ENCODE measurements at regions not wholly inside any gene's neighbourhood (a gene's known extent, or its start where the extent isn't known, plus 50 kb on each side); places are given as distances from the start of the nearest gene placed in this dataset.
A peak's percentile ranks its signal among the peaks of the same experiment; 100 is the strongest.

DNA sequence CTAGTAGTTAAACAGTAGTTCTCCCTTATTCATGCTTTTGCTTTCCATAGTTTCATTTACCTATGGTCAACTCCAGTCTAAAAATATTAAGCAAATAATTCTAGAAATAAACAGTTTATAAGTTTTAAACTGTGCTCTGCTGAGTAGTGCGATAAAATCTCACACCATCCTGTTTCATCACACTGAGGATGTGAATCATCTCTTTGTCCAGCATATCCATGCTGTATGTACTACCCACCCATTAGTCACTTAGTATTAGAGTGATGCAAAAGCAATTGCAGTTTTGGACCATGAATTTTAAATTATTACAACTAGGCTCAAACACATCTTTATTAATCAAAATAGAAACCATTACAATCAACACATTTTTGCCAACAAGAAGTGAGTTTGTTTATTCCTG, 187.4 kb downstream of the TEX13C start:
- H3K4me1 ChIP-seq (ENCODE audit: low read length) = no peaks in the 10 kb centered on the region
- no peak overlapping the region for H3K4me2 ChIP-seq (ENCODE audit: low read depth, low read length, poor library complexity, severe bottlenecking)
- no peak overlapping the region for H3K27ac ChIP-seq (ENCODE audit: low read length)
- H3K79me2 ChIP-seq (ENCODE audit: low read length) = no peaks in the 10 kb centered on the region
- H3K27me3 ChIP-seq (ENCODE audit: low read length) = no peaks in the 10 kb centered on the region
- no peaks in the 10 kb centered on the region for H3K9me3 ChIP-seq (ENCODE audit: low read length)
- H3K4me3 ChIP-seq (ENCODE audit: low read length) = no peak overlapping the region
- DNase-seq = no peak
- no peaks in the 10 kb centered on the region for H3K36me3 ChIP-seq (ENCODE audit: insufficient read depth, low read length)
- H3K9me2 ChIP-seq (replicated peaks; ENCODE audit: insufficient read depth, low read length) = no peaks in the 10 kb centered on the region
- H3K9ac ChIP-seq (ENCODE audit: low read length) = no peak overlapping the region
- H2AFZ ChIP-seq (ENCODE audit: low read length) = no peak overlapping the region
- H4K20me1 ChIP-seq (ENCODE audit: insufficient read depth, low read depth, low read length) = no peaks in the 10 kb centered on the region

DNA sequence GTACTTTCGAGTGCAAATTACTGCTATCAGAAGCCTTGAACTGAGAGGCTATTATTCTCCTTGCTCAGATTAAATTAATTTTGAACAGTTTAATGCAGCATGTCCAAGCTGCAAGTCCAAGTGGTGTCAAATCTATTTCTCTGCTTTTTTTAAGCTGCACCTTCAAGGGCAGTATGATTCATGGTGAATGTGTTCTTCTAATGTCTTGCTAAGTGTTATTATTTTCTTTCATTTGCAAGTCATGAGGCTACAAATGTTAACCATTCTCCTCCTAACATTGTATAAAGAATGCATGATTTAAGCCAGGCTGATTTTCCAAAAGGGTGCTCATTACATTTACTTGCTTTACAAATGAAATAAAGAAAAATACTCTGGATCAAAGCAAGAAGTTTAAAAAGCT, 200.4 kb downstream of the TEX13C start:
- Histone ChIP-seq H3K9ac (ENCODE audit: low read length) (no peak overlapping the region), H3K4me1 (ENCODE audit: low read length) (peaks cover 52% of the 10 kb centered on the region), H3K36me3 (ENCODE audit: insufficient read depth, low read length) (no peaks in the 10 kb centered on the region), H3K79me2 (ENCODE audit: low read length) (no peaks in the 10 kb centered on the region), H3K4me3 (ENCODE audit: low read length) (no peak overlapping the region), H3K9me3 (ENCODE audit: low read length) (no peaks in the 10 kb centered on the region), H3K9me2 (replicated peaks; ENCODE audit: insufficient read depth, low read length) (no peaks in the 10 kb centered on the region), H4K20me1 (ENCODE audit: insufficient read depth, low read depth, low read length) (no peaks in the 10 kb centered on the region), H3K4me2 (ENCODE audit: low read depth, low read length, poor library complexity, severe bottlenecking) (peak overlapping the region; percentile 52), H3K27me3 (ENCODE audit: low read length) (no peaks in the 10 kb centered on the region), H3K27ac (ENCODE audit: low read length) (peak overlapping the region; percentile 81), H2AFZ (ENCODE audit: low read length) (no peak overlapping the region)
- DNase-seq = no peak

DNA sequence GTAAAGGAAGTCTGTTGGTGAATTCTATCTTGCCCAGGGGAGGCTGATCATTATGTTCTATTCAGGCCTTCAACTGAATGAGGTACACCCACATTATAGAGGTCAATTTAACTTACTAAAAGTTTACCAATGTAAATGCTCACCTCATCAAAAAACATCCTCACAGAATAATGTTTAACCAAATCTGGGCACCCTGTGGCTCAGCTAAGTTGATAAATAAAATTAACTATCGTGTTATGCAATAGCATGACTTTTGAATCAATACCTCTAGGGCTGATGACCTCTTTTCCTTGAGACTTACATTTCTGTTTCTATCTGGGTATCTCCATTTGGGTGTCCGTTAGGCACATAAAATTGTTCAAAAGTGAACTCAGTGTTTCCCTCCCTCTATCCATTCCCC, 203.1 kb downstream of the TEX13C start:
- Histone ChIP-seq H3K4me3 (ENCODE audit: low read length) (no peak overlapping the region), H3K79me2 (ENCODE audit: low read length) (no peaks in the 10 kb centered on the region), H3K9me2 (replicated peaks; ENCODE audit: insufficient read depth, low read length) (no peaks in the 10 kb centered on the region), H4K20me1 (ENCODE audit: insufficient read depth, low read depth, low read length) (no peaks in the 10 kb centered on the region), H3K27me3 (ENCODE audit: low read length) (no peaks in the 10 kb centered on the region), H3K27ac (ENCODE audit: low read length) (peak overlapping the region; percentile 81; the same call in 1 of the 2 replicates), H3K9ac (ENCODE audit: low read length) (no peak overlapping the region), H3K9me3 (ENCODE audit: low read length) (no peaks in the 10 kb centered on the region), H3K4me1 (ENCODE audit: low read length) (peaks cover 47% of the 10 kb centered on the region), H3K4me2 (ENCODE audit: low read depth, low read length, poor library complexity, severe bottlenecking) (no peak overlapping the region), H2AFZ (ENCODE audit: low read length) (no peak overlapping the region), H3K36me3 (ENCODE audit: insufficient read depth, low read length) (no peaks in the 10 kb centered on the region)
- no peak for DNase-seq

DNA sequence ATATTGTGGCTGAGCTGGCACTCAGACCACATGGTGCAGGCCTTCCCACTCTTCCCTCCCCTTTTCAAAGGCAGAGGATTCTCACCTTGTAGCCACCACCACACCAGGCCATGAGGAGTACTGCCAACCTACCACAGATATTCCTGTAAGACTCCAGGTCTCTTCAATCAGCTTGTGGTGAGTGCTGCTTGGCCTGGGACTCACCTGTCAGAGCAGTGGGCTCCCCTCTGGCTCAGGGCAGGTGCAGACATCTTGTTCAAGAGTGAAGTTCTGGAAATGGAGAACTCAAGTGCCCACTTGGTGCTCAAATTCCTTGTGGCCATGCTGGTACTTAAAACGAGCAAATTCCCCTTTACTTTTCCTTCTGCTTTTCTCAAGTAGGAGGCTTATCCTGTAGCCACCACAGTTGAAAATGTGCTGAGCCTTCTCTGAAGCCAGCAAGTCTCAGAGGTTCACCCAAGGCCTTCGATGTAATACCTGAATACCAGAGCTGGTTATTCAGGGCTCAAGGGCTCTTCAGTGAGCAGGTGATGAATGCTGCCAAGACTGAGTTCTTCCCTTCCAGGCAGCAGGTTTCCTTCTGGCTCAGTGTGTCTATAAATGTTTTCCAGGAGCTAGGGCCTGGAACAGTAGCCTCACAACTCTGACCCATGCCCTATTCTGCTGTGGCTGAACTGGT, 212.9 kb downstream of the TEX13C start:
- Histone ChIP-seq H3K27ac (ENCODE audit: low read length) (no peak overlapping the region), H4K20me1 (ENCODE audit: insufficient read depth, low read depth, low read length) (no peaks in the 10 kb centered on the region), H3K79me2 (ENCODE audit: low read length) (no peaks in the 10 kb centered on the region), H3K9me3 (ENCODE audit: low read length) (peaks cover 6% of the 10 kb centered on the region), H3K27me3 (ENCODE audit: low read length) (no peaks in the 10 kb centered on the region), H2AFZ (ENCODE audit: low read length) (no peak overlapping the region; the same call in 1 of the 2 replicates), H3K4me3 (ENCODE audit: low read length) (no peak overlapping the region), H3K9me2 (replicated peaks; ENCODE audit: insufficient read depth, low read length) (no peaks in the 10 kb centered on the region), H3K36me3 (ENCODE audit: insufficient read depth, low read length) (no peaks in the 10 kb centered on the region; the same call in 1 of the 2 replicates), H3K4me2 (ENCODE audit: low read depth, low read length, poor library complexity, severe bottlenecking) (no peak overlapping the region), H3K4me1 (ENCODE audit: low read length) (no peaks in the 10 kb centered on the region), H3K9ac (ENCODE audit: low read length) (no peak overlapping the region)
- DNase-seq = no peak

DNA sequence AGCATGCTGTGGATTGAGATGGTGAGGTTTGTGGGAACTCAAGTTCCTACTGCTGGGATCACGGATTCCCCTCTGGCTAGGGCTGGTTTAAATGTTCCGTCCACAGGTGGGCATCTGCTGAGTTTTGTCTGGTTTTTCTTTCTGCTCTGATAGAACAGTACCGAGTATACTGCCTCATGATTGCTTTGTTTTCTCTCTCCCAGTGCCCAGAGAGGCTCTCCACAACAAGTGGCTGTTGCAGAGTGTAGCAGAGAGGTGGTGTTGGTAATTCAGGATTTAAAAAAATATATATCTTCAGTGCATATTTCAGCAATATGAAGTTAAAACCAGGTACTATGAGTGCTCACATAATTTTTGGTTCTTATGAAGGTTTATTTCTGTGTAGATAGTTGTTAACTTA, 213.7 kb downstream of the TEX13C start:
- no peak for DNase-seq
- no peak overlapping the region for H3K9ac ChIP-seq (ENCODE audit: low read length)
- H3K9me2 ChIP-seq (replicated peaks; ENCODE audit: insufficient read depth, low read length) = no peaks in the 10 kb centered on the region
- no peaks in the 10 kb centered on the region for H3K27me3 ChIP-seq (ENCODE audit: low read length)
- no peak overlapping the region for H3K4me2 ChIP-seq (ENCODE audit: low read depth, low read length, poor library complexity, severe bottlenecking)
- no peak overlapping the region for H3K27ac ChIP-seq (ENCODE audit: low read length)
- no peaks in the 10 kb centered on the region for H4K20me1 ChIP-seq (ENCODE audit: insufficient read depth, low read depth, low read length)
- no peaks in the 10 kb centered on the region for H3K79me2 ChIP-seq (ENCODE audit: low read length)
- no peaks in the 10 kb centered on the region for H3K4me1 ChIP-seq (ENCODE audit: low read length)
- H3K9me3 ChIP-seq (ENCODE audit: low read length) = peaks cover 6% of the 10 kb centered on the region
- no peak overlapping the region for H2AFZ ChIP-seq (ENCODE audit: low read length)
- H3K4me3 ChIP-seq (ENCODE audit: low read length) = no peak overlapping the region
- no peaks in the 10 kb centered on the region; the same call in 1 of the 2 replicates for H3K36me3 ChIP-seq (ENCODE audit: insufficient read depth, low read length)

DNA sequence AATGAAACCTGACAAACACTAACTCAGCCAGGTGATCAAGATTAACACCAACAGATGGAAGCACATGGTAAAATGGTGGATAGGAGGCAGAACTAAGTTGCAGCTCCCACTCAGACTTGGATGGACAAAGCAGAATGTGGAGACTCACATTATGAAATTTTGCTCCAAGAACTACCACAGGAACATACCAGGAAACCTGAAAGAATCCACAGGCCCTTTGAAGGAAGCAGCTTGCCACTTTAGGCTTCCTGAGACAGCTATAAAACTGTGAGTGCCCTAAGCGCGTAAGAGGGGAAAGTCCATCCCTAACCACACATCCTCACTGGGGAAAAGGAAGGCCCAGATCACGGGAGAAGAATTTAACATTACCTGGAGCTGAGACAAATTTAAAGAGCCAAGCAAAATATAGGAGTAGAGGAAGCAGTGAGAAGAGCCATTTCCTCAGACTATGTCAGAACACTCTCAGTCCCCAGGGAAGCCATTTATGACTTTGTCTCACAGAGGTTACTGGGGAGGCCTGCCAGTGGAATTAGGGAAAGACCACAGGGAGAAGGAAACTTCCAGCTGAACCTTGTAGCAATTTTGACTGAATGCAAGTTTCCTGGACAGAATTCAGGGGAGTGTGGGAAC, 224.5 kb downstream of the TEX13C start:
- no peaks in the 10 kb centered on the region for H4K20me1 ChIP-seq (ENCODE audit: insufficient read depth, low read depth, low read length)
- no peak overlapping the region for H2AFZ ChIP-seq (ENCODE audit: low read length)
- no peaks in the 10 kb centered on the region for H3K36me3 ChIP-seq (ENCODE audit: insufficient read depth, low read length)
- H3K9ac ChIP-seq (ENCODE audit: low read length) = no peak overlapping the region
- H3K27me3 ChIP-seq (ENCODE audit: low read length) = no peaks in the 10 kb centered on the region
- peaks cover 5% of the 10 kb centered on the region for H3K9me3 ChIP-seq (ENCODE audit: low read length)
- no peak overlapping the region for H3K4me3 ChIP-seq (ENCODE audit: low read length)
- no peaks in the 10 kb centered on the region for H3K9me2 ChIP-seq (replicated peaks; ENCODE audit: insufficient read depth, low read length)
- no peaks in the 10 kb centered on the region for H3K79me2 ChIP-seq (ENCODE audit: low read length)
- no peak overlapping the region for H3K27ac ChIP-seq (ENCODE audit: low read length)
- no peak overlapping the region for H3K4me2 ChIP-seq (ENCODE audit: low read depth, low read length, poor library complexity, severe bottlenecking)
- H3K4me1 ChIP-seq (ENCODE audit: low read length) = no peaks in the 10 kb centered on the region
- peak; percentile 45 for DNase-seq

DNA sequence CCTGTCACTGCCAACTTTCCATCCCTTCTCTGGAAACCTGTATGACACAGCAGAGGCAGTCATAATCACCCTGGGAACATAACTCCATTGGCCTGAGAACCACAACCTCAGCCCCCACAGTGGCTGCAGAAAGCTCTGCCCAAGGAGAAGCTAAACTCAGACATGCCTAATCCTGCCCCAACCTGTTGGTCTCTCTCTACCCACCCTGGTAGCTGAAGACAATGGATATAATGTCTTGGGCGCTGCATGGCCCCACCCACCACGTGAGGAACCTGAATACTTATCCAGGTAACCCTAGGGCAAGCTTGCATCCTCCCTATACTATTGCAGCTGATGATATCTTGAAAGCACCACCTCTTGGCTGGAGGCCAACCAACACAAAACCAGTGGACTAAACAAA, 225.2 kb downstream of the TEX13C start:
- Histone ChIP-seq H3K9me2 (replicated peaks; ENCODE audit: insufficient read depth, low read length) (no peaks in the 10 kb centered on the region), H2AFZ (ENCODE audit: low read length) (no peak overlapping the region), H3K9ac (ENCODE audit: low read length) (no peak overlapping the region), H3K27me3 (ENCODE audit: low read length) (no peaks in the 10 kb centered on the region), H3K79me2 (ENCODE audit: low read length) (no peaks in the 10 kb centered on the region), H4K20me1 (ENCODE audit: insufficient read depth, low read depth, low read length) (no peaks in the 10 kb centered on the region), H3K36me3 (ENCODE audit: insufficient read depth, low read length) (no peaks in the 10 kb centered on the region), H3K27ac (ENCODE audit: low read length) (no peak overlapping the region), H3K4me1 (ENCODE audit: low read length) (no peaks in the 10 kb centered on the region), H3K9me3 (ENCODE audit: low read length) (peaks cover 5% of the 10 kb centered on the region), H3K4me2 (ENCODE audit: low read depth, low read length, poor library complexity, severe bottlenecking) (no peak overlapping the region), H3K4me3 (ENCODE audit: low read length) (no peak overlapping the region)
- no peak for DNase-seq

DNA sequence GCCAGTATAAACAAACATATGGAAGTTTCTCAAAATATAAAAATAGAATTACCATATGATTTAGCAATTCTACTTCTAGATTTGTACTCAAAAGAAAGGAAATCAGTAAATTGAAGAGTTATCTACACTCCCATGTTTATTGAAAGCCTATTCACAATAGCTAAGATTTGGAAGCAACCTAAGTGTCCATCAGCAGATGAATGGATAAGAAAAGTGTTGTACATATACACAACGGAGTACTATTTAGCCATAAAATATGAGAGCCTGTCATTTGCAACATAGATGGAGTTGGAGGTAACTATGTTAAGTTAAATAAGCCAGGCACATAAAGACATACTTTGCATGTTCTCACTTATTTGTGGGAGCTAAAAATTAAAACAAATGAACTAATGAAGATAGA, 257.8 kb downstream of the TEX13C start:
- Histone ChIP-seq H3K4me1 (ENCODE audit: low read length) (no peaks in the 10 kb centered on the region), H2AFZ (ENCODE audit: low read length) (no peak overlapping the region), H4K20me1 (ENCODE audit: insufficient read depth, low read depth, low read length) (no peaks in the 10 kb centered on the region), H3K79me2 (ENCODE audit: low read length) (no peaks in the 10 kb centered on the region), H3K9me2 (replicated peaks; ENCODE audit: insufficient read depth, low read length) (no peaks in the 10 kb centered on the region), H3K27ac (ENCODE audit: low read length) (no peak overlapping the region), H3K9me3 (ENCODE audit: low read length) (no peaks in the 10 kb centered on the region), H3K27me3 (ENCODE audit: low read length) (no peaks in the 10 kb centered on the region), H3K9ac (ENCODE audit: low read length) (no peak overlapping the region), H3K4me2 (ENCODE audit: low read depth, low read length, poor library complexity, severe bottlenecking) (no peak overlapping the region), H3K36me3 (ENCODE audit: insufficient read depth, low read length) (no peaks in the 10 kb centered on the region), H3K4me3 (ENCODE audit: low read length) (no peak overlapping the region)
- DNase-seq = no peak
